Ovary (tissue), 7 donors: ENCODE measurements at regions not wholly inside any gene's neighbourhood (a gene's known extent, or its start where the extent isn't known, plus 50 kb on each side); places are given as distances from the start of the nearest gene placed in this dataset.

ENCODE experiments used
- DNase-seq, 5 donors: peaks; one replicate each; pipeline ENCODE4 v3.0.0-alpha.2; 2019 to 2020
- H3K27ac ChIP-seq, 2 donors: fragments of 200-600 bp; one replicate each; pipeline versions ENCODE4 v1.5.1 to v1.8.0; 2019 to 2022
- H3K27me3 ChIP-seq: fragments of 200-600 bp; one replicate; pipeline ENCODE4 v1.8.0; 2022
- H3K36me3 ChIP-seq: fragments of 200-600 bp; sonication (generic); one replicate; pipeline ENCODE4 v1.5.1; 2019
- H3K4me1 ChIP-seq: one replicate; pipeline ENCODE4 v1.8.1; 2013; ENCODE audit warnings: mild to moderate bottlenecking, moderate library complexity; ENCODE audit not compliant: insufficient read depth
- H3K4me3 ChIP-seq: fragments of 200-600 bp; sonication (generic); one replicate; pipeline ENCODE4 v1.5.1; 2017
- H3K9me3 ChIP-seq, 2 donors: fragments of 200-600 bp in 1 of 2; sonication (generic) in 1 of 2; one replicate each; pipeline versions ENCODE4 v1.5.1 to v1.8.1; 2013 to 2019; ENCODE audit warnings: mild to moderate bottlenecking in 1 of 2, moderate library complexity in 1 of 2
- EP300 ChIP-seq: sonication (generic); formaldehyde crosslinking; IDR thresholded peaks from one replicate; pipeline ENCODE4 v1.6.1; 2017; ENCODE audit warnings: antibody characterized with exemption
- POLR2A ChIP-seq: fragments of 450-650 bp; IDR thresholded peaks from one replicate; pipeline ENCODE4 v1.6.1; 2017; ENCODE audit warnings: antibody characterized with exemption, mild to moderate bottlenecking, moderate library complexity
- WGBS, 3 donors: extraction: QIAGEN DNeasy Blood & Tissue Kit in 1 of 3; methylation state at CpG; one replicate each; pipeline versions ENCODE4 v1.1.5 to v1.1.7; 2013 to 2017; 5-methylcytosine and 5-hydroxymethylcytosine counted together
- intact Hi-C, 4 donors: fragments of 100-400 bp; cut with DNase I; formaldehyde crosslinking; loops; one replicate each; pipeline versions ENCODE4 v1.11.0 to v1.15.1; 2022 to 2023
- TF ChIP-seq, protein P1 (sequence below), 3 donors: fragments of 450-650 bp in 2 of 3; fragments of 200-600 bp in 1 of 3; IDR thresholded peaks; one replicate each; pipeline versions ENCODE4 v1.5.1 to v1.8.0; 2016 to 2022; ENCODE audit warnings: antibody characterized with exemption in 3 of 3, mild to moderate bottlenecking in 1 of 3
- donor health status: DM: no; HTN: no; CAD: no; lungs with moderate emphysema.
- donor health status: DM: no; HTN: no; CAD: no.
- donor health status: Bipolar disorder and iron deficiency.
- donor health status: DM: no; HTN: no; CAD: no.
- donor health status: DM: yes; HTN: yes; CAD: no.

DNA sequence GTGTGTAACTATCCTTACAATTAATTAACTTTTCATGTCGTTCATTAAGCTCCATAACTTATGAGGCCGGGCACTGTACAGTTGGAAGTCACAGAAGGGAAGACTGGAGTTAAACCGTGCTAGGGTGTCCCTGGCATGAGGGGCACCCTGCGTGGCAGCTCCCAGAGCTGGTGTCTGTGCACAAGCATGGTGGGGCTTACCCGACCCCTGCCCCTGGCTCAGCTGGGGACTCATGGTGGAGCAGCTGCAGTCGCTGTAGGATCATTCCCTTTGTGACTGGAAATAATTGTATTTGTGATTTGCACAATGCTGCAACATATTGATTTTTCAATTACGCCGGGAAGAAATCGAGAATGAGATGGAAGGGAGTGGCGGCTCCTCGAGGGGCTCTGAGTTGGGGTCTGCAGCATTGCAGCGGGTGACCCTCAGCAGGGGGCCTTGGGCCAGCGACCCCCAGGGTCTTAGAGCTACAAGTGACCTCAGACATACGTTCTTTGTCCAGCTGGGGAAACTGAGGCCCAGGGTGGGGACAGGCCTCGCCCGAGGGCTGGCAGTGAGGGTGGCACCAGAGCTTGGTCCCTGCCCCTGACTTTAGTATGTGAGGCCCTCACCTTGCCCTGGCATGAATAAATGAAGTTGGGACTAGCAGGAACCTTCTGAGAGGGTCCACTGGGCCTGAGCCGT lies 125.4 kb downstream of the KIF26A start:
- H3K4me3 ChIP-seq = no peak overlapping the region
- peak in 3 of 5 donors; percentile 9 to 14 (median 9) for DNase-seq

DNA sequence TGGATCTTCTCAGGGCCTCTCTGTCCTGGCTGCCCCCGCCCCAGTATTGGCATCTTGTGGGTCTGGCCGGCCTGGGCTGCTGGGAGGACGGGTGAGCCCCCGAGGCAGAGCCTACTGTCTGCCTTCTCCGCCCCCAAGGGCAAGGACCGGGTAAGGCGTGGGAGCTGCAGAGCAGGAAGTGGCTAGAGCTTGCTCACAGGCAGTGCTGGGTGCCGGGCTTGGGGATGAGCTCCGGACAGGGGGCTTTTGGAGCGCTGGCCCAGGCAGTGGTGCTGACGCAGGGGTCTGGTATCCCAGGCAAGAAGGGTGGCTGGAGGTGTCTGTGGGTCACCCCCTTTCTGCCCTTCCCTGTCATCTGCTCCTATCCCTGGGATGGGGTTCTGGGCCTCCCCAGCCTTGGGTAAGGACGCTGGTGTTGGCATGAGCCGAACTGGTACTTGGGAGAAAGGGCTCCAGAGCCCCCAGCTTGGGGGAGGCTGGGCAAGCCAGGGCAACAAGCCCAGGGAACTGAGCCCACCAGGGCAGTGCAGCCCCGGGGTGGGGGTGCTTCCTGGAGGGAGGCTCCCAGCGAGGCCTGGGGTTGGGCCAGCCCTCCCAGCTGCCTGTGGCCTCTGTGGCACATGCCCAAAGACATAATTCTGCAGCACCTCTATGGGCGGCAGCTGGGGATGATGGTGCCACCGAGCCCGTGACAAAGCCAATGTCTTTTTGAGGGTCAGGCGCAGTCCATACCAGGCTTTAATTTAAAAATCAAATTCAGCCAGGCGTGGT lies 126.3 kb downstream of the KIF26A start:
- peak; percentile 7 to 24 (median 12) for DNase-seq
- Histone ChIP-seq H3K36me3 (no peaks in the 10 kb centered on the region), H3K27ac (no peak overlapping the region), H3K9me3 (no peaks in the 10 kb centered on the region), H3K4me1 (no peaks in the 10 kb centered on the region), H3K4me3 (no peak overlapping the region), H3K27me3 (no peaks in the 10 kb centered on the region)
- 84 to 87% (median 86%) methylated on average over 19 to 20 of the region's 20 CpGs for WGBS, 3 donors
- TF ChIP-seq EP300 (no peak), POLR2A (no peak)
- TF ChIP-seq, protein P1, sequence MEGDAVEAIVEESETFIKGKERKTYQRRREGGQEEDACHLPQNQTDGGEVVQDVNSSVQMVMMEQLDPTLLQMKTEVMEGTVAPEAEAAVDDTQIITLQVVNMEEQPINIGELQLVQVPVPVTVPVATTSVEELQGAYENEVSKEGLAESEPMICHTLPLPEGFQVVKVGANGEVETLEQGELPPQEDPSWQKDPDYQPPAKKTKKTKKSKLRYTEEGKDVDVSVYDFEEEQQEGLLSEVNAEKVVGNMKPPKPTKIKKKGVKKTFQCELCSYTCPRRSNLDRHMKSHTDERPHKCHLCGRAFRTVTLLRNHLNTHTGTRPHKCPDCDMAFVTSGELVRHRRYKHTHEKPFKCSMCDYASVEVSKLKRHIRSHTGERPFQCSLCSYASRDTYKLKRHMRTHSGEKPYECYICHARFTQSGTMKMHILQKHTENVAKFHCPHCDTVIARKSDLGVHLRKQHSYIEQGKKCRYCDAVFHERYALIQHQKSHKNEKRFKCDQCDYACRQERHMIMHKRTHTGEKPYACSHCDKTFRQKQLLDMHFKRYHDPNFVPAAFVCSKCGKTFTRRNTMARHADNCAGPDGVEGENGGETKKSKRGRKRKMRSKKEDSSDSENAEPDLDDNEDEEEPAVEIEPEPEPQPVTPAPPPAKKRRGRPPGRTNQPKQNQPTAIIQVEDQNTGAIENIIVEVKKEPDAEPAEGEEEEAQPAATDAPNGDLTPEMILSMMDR (IDR thresholded peaks at IDR 0.05) = no peak
- intact Hi-C loops = no loop called here

More for the DNA sequence above, 125.4 kb downstream of the KIF26A start:
- 84 to 86% (median 86%) methylated on average over 17 of the region's 17 CpGs for WGBS, 3 donors
- Histone ChIP-seq H3K27ac (no peak overlapping the region), H3K36me3 (no peaks in the 10 kb centered on the region), H3K4me1 (no peaks in the 10 kb centered on the region), H3K9me3 (no peaks in the 10 kb centered on the region), H3K27me3 (no peaks in the 10 kb centered on the region)
- TF ChIP-seq EP300 (no peak), POLR2A (no peak)
- TF ChIP-seq, protein P1 (IDR thresholded peaks at IDR 0.05) = no peak
- intact Hi-C loops = no loop called here

DNA sequence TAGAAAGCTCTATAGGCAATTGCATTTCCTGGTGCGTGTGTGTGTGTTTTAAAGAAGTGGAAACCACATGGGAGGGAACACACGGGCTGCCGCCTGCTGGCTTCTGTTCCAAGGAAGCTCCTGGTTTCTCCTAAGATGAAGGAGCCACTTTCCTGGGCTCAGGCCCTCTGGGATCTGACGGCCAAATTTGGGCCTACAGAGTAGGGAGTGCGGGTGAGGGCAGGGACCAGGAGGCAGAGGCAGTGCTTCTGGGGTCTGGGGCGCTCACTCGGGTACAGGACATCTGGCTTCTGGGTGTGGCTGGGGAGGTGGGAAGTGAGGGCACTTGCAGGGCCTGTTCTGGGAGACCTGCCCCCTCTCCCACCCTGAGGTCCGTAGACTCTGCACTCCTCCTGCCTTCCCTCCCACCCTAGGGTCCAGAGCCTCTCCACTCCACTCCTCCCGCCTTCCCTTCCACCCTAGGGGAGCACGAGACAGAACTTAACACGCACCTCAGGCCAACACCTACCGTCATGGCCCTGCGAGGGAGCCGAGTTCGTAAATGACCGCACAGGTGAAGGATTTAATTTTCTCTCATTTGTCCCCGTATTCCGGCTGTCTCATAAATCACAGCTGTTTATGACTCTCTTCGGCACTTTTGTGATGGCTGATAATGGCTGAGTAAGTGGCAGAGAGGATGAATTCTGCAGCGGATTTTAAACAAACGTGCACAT lies 127.7 kb downstream of the KIF26A start:
- Histone ChIP-seq H3K4me1 (no peaks in the 10 kb centered on the region), H3K9me3 (no peaks in the 10 kb centered on the region), H3K27me3 (no peaks in the 10 kb centered on the region), H3K4me3 (no peak overlapping the region), H3K27ac (no peak overlapping the region), H3K36me3 (no peaks in the 10 kb centered on the region)
- TF ChIP-seq, protein P1 (IDR thresholded peaks at IDR 0.05) = no peak
- TF ChIP-seq EP300 (no peak), POLR2A (no peak)
- DNase-seq = peak in 2 of 5 donors; percentile 5 to 9
- 86 to 90% (median 86%) methylated on average over 21 of the region's 21 CpGs for WGBS, 3 donors
- intact Hi-C loops = no loop called here
